Stimulated activated CD8-positive, alpha-beta memory T cell treated with anti-CD3 and anti-CD28 coated beads, Interleukin-12 subunit alpha, Interleukin-12 subunit beta, amount 100 ng/mL, for 4 hours (primary cell): ENCODE measurements at regions not wholly inside any gene's neighbourhood (a gene's known extent, or its start where the extent isn't known, plus 50 kb on each side); places are given as distances from the start of the nearest gene placed in this dataset.
"Not testable (repeated sequence)": the region's sequence is repeated elsewhere in the genome, so short reads cannot be mapped to it uniquely, and the experiment has no call there.

Experiments used
- DNase-seq: peaks from one replicate; pipeline ENCODE4 v3.0.0-alpha.2; 2020; ENCODE audit warnings: low read depth

DNA sequence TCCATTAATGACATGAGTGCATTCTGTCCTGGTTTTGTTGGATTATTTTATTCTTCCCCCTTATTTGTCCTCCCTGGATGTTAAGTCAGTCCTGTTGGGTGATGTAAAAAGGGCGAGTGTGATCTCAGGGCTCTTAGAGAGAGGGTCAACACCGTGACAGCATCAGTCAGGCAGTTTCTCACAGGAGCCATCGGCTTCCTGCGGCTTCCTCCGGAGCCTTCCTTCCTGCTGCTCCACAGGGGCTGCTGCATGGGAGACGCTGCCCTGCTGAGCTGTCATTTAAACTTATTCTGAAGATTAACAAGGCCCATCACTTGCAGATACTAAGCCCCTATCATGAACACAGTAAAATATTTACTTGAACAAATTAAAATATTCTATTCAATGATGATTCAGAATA is 211.3 kb downstream of the SPATA31A1 start:
- not testable (repeated sequence) for DNase-seq

DNA sequence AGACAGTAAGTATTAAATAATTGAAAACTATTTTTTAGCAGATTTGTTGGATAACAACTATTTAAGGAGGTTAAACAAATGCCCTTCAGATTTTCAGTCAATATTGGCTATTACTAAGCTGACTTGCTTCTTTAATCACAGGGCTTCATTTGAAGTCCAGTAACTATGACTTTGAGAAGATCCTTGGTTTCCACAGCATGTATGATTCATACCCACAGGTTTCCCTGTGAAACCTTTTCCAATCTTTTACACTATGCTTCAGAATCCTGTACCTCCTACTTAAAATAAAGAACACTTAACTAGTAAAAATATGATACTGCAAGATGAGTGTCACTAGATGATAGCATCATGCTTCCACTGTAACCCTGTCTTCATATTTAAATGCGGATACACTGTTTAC is 211.9 kb downstream of the SPATA31A1 start:
- DNase-seq = not testable (repeated sequence)

DNA sequence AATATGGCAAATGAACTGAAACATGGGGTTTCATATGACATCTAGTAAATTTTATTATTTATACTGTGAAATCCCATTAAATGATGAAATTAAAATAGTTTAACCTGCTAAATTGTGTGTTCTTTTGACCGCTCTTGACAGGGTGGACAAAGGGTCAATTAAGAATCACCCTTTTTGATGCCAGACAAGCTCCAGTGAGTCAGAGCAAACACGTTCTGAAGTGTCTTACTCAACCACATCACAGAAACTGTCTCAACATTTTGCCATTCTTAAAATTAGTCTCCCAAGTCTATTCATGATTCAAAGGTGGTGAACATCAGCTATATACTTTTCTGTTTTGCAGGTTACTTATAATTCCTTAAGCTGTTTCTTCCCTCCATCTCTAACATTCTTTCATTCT is 213.4 kb downstream of the SPATA31A1 start:
- not testable (repeated sequence) for DNase-seq

DNA sequence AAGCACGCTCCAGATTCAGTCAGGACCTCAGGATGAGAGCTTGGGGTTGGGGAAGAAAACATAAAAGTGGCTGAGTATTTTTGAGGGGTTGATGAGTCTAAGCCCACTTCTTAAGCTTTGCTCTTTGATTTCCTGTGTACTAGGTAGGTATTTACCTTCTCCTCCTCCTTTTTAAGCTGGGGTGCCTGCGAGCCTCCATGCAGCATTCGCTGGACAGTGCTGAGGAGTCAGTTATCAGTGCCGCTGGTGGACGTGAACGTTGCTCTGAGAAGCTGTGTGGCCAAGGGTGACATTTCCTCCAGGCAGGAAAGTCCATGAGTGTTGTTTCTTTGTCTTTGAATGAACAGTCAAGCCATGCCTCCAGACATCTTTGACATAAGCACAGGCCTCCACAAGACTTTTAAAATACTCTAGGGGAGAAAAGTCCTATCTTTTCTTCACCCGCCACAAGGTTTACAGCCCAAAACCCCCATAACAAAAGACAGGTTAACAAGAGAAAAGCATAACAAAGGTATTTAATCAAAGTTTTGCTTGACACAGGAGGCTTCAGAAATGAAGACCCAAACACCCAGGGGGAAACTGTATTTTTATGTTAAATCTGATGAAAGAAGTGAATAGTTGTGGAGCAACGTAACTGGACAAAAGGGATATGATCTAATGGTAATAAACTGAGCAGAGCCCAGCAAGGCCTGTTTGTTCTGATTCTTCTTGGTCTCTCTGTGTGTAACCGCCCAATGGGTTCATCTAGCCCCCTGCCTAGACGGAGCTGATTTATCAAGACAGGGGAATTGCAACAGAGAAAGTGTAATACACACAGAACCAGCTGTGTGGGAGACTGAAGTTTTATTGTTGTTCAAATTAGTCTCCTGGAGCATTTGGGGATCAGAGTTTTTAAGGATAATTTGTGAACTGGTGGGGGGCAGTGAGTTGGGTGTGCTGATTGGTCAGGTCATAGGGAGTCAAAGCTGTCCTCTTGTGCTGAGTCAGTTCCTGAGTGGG is 217.9 kb downstream of the SPATA31A1 start:
- not testable (repeated sequence) for DNase-seq

DNA sequence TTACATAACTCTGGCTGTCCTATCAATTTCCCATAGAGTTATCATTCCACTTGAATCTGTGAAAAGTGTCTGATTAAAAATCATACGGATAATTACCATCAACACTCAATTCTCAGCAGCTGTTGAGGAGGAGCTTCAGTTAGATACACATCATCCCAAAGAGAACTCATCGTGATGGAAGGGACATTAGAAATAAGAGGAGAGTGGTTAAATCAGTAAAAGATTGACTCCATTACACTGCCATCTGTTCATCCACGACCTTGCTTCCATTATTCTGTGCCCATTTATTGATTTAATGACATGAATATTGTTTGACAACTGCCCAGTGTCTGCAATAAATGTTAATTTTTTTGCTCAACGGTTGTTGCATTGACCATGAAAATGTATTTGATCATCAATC is 223.5 kb downstream of the SPATA31A1 start:
- DNase-seq = not testable (repeated sequence)

DNA sequence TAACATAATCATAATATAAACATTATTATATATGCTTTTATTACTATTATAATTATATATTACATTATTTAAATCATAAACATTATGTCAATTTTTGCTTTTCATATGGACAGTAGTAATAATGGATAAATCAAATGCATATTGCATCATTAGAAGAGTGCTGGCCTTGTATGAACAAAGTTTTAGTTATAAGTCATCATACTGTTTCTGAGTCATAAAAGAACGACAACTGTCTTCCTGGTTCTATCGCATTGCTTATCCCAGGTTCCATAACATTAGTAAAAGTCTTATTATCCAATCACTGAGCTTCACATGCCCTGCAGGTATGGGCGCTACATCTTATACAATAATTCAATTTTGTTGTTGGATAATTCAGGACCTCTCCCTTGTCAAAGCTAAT is 225.8 kb downstream of the SPATA31A1 start:
- not testable (repeated sequence) for DNase-seq

DNA sequence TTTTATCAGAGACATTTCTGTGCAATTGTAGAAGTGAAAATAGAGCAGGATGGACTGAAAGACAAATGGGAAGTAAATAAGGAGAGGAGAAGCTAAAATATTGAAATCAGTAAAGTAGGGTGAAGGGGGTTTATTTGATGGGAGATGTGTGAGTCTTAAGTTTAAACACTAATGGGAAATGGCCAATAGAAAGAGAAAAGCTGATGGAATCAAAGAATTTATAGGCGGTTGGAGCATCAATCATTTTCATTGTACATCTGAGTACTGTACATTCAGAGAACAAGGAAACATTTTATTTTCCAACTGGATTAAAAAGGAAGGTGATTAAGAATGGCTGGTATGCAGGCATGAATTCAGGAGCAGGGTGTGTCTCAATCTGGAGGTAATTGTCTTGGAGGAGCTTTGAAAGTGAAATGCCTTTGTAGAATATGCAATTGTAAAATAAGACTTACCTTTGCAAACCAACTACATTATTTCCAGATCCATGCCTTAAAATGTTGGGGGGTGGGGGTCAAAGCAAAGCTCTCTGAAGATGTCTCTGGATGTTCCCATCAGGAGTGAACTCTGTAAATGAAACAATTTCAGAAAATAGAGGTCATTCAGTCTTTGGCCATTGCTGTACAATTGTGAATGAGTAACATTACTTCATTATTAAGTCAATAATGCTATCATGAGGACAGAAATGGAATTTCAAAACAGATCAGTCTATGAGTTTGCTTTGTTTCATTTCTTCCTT is 227.4 kb downstream of the SPATA31A1 start:
- DNase-seq = not testable (repeated sequence)

DNA sequence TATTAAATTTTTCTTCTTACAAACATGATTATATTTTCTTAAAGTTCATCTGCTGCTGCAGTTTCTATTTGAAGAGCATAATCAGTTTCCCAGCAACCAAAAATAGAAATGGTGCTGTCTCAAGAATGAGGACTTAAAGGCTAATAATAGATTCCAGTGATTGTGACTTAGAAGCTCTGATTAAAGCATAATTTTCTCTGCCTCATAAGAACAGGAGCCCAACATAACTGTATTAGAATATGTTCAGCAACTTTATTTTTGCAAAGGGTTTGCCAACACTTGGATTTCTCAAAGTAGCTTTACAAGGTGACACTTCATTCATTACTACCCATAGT is 227.9 kb downstream of the SPATA31A1 start:
- not testable (repeated sequence) for DNase-seq

DNA sequence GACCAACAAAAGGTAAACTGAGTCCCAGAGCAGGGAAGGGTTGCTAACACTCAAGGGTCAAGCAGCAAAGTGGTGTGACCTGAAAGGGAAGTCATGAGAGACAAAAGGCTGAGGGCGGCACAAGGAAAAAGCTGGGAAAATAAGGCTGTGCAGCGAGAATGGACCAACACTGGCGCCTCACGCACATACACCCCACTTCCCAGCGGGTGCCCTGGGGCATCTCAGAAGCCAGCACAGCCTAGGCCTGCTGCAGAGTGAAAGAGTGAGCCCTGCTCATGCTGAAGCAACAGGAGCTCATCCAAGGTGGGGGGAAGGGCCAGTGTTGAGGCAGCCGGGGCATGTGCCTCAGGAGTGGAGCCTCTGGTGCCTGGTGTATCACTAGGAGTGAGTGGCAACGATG is 229.8 kb downstream of the SPATA31A1 start:
- DNase-seq = not testable (repeated sequence)

DNA sequence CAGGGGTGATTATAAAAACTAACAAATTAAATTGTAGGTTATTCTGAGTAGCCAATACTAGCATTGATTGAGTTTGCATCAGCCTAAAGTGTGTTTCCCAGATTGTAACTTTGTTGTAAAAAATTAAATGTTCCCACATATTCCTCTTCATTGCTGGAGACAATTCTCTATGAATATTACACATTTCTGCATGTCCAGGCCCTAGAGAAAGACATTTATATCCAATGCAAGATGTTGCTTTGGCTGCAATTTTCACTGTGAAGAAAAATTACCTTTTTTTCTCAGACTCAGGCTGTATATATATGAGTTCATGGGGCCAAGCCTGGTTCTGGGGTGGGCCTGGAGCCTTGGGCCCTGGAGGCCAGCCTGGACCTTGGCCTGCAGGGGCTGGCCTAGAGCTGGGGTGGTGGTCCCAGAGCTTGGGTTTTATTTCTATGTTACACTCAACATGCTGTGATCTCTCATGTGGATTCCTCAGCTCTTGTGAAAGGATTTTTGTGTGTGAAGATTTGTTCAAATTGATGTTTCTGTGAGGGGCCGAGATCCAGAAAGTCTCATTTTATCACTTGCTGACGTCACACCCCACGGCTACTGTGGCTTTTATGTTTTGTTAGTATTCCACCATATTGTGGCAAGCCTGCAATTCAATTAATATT is 232.5 kb downstream of the SPATA31A1 start:
- no peak for DNase-seq

DNA sequence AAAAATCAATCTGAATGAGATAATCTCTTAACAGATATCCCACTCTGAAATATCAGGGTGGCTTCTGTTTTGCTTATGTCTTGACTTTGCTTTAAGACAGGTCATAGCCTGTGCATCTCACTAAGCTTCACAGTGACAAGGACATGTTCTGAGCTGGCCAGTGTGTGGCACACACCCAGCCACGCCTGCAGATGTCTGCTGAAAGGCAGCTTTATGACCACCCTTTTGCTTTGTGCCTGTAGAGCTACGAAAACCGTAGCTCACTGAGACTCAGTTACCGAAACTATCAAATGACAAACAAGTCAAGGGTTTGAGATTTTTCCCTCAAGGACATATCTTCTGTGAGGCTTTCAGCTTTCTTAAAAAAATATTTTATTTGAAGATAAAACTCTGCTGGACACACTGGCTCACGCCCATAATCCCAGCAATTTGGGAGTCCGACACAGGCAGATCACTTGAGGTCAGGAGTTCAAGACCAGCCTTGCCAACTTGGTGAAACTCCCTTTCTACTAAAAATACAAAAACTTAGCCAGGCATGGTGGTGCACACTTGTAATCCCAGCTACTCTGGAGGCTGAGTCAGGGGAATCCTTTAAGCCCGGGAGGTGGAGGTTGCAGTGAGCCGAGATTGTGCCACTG is 233.2 kb downstream of the SPATA31A1 start:
- no peak for DNase-seq

DNA sequence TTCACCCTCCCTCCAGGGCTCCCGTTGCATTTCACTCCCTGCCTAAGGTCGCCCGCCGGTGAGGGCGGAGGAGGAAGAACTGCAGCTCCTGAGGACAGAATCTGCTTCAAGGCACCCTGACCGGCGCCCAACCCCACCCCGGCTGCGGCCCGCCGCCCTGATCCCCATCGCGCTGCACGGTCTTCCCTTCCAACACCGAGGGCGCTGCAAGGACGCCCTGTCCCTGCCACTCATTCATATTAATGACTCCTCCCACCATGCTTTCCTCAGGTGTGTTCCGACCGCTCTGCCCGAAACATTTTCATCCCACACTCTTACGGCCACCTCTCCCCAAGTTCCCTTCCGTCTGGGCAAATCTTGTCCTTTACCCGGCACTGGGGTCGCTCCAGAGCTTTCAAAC is 248.6 kb downstream of the SPATA31A1 start:
- DNase-seq = not testable (repeated sequence)

DNA sequence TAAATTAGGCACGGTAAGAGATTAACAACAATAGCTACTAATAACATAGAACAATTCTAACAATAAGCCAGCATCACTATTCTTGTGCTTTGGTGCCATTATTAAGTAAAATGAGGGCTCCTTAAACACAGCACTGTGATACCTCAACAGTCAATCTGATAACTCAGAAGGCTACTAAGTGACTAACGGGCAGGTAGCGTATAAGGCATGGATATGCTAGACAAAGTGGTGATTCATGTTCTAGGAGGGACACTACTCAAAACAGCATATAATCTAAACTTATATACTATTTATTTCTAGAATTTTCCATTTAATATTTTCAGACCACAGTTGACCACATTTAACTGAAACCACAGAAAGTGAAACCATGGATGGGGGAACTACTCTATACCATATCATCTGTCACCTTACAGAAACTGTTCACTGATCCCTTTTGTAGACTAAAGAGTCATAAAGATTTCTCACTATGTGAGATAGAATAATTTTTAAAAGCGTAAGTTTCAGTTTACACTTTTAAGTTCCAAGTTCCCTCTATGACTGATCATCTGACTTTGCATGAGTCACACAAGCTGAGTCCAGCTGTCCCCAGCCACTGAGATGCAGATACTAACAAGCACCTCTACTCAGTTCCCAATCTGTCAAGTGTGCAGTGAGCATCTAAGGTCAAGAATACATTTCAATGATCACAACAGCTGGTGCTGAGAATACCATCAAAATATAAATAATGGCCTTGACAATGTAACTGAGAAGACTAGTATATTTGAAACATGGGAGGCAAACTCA is 256.2 kb downstream of the SPATA31A1 start:
- DNase-seq = not testable (repeated sequence)

DNA sequence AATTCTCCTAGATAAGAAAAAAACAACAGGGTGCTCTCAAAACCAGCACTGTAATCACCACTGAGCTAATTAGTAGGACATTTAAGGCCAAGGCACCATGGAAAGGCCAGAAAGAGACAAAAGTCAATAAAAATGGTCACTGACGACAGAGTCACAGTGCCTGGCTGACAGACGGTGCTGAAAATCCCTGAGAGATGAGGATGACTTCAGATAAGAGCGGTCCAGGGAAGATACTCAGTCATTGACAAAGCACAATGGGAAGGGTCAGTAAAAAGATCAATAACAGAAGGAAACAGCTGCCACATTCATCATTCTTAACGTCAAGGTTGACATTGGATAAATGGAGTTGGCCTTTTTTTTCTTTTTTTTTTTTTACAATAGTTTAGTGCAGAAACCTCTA is 261.0 kb downstream of the SPATA31A1 start:
- DNase-seq = not testable (repeated sequence)

DNA sequence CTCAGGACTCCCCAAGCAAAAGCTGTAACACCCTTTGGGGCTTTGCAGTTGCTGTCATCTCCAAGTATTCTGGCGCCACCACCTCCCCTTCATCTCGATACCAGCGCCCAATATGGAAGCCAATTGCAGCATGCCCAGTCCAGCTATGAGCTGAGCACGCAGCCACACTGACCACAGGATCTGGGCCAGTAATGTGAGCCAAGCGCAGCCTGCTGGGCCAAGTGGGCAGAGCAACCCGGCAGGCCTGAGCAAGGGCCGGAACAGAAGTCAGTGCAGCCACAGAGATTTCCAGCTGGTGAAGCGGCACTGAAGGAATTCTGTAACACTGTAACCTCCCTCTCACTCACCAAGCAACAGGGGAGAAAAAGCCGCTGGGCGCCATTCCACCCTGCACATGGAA is 268.6 kb downstream of the SPATA31A1 start:
- DNase-seq = not testable (repeated sequence)

DNA sequence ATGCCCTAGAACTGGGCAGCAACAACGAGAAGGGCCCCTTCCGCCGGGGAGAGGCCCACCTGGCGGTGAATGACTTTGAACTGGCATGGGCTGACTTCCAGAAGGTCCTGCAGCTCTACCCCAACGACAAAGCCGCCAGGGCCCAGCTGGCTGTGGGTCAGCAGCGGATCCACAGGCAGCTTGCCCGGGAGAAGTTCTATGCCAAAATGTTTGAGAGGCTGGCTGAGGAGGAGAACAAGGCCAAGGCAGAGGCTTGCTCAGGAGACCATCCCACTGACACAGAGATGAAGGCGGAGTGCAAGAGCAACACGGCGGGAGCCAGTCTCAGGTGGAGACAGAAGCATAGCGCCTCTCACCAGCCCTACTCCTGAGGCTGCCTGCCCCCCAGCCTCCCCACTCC is 276.6 kb downstream of the SPATA31A1 start:
- not testable (repeated sequence) for DNase-seq

DNA sequence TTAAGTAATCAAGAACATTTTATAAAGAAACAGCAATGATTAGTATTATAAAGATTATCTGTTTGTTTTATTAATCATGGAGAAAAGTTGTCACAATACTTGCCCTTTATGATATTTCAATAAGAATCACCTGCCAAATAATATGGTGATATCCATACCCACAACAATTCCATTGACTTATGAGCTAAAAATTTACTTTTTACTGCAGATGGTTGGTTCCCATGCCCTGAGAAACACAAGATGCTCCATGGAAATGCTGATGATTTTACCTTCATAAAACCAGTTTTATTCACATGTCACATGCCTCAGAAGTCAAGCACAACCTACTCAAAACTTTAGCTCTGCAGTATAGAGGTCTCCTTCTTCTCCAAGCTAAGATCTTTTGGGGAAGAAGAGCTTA is 293.6 kb downstream of the SPATA31A1 start:
- not testable (repeated sequence) for DNase-seq

DNA sequence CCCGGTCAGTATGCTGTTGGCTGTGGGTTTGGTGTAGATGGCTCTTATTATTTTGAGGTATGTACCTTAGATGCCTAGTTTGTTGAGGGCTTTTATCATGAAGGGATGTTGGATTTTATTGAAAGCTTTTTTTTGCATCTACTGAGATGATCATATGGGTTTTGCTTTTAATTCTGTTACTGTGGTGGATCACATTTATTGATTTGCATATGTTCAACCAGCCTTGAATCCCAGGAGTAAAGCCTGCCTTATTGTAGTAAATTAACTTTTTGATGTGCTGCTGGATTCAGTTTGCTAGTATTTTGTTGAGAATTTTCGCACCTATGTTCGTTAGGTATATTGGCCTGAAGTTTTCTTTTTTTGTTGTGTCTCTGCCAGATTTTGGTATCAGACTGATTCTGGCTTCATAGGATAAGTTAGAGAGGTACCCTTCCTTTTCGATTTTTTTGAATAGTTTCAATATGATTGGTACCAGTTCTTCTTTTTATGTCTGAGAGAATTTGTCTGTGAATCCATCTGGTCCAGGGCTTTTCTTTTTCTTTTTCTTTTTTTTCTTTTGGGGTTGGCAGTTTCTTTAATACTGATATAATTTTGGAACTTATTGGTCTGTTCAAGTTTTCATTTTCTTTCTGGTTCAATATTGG is 301.6 kb downstream of the SPATA31A1 start:
- not testable (repeated sequence) for DNase-seq

DNA sequence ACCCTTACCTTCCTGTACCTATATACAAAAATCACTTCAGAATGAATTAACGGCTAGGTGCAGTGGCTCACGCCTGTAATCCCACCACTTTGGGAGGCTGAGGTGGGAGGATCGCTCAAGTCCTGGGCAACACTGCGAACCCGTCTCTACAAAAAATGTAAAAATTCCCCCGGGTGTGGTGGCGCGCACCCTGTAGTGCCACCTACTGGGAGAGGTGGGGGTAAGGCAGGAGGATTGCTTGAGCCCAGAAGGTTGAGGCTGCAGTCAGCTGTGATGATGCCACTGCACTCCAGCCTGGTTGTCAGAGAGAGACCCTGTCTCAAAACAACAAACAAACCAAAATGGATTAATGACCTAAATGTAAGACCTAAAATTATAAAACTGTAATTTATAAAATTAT is 307.6 kb downstream of the SPATA31A1 start:
- not testable (repeated sequence) for DNase-seq

DNA sequence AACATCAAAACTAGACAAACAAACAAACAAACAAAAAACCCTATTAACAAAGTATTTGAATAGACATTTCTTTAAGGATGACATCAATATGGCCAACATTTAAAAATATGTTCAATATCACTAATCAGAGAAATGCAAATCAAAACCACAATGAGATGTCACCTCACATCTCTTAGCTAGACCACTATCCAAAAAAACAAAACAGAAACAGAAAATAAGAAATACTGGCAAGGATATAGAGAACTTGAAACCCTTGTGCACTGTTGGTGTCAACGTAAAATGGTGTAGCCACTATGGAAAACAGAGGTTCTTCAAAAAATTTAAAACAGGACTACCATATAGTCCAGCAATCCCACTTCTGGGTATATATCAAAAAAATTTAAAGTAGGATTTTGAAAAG is 308.2 kb downstream of the SPATA31A1 start:
- not testable (repeated sequence) for DNase-seq

DNA sequence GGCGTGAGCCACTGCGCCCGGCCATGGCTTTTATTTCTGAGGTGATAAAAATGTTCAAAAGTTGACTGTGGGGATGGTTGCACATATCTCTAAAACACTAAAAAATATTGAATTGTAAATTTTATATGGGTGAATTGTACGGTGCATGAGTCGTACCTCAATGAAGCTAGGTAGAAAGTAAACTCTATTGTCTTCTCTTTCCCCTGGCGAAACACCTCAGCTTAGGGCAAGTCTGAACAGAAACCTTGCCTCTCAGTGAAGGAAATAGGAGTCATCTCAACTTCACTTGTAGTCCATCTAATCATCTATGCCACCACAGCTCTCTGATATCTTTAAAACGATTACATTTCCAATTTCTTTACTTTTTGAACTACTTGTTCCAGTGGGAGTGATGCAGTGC is 309.6 kb downstream of the SPATA31A1 start:
- not testable (repeated sequence) for DNase-seq
